AG10803 (cell line): ENCODE measurements at regions not wholly inside any gene's neighbourhood (a gene's known extent, or its start where the extent isn't known, plus 50 kb on each side); places are given as distances from the start of the nearest gene placed in this dataset.

Experiments used
- DNase-seq: peaks from one replicate; pipeline ENCODE4 v3.0.0; 2010; ENCODE audit warnings: low read depth
- H3K4me3 ChIP-seq: 2 replicates; pipeline ENCODE4 v1.5.1; 2011; ENCODE audit warnings: mild to moderate bottlenecking, low read length, control low read depth
- TF ChIP-seq, protein P1 (sequence below): conservative IDR thresholded peaks from 2 replicates; pipeline ENCODE4 v1.5.1; 2011; ENCODE audit warnings: mild to moderate bottlenecking, low read length, control low read depth, inconsistent platforms

DNA sequence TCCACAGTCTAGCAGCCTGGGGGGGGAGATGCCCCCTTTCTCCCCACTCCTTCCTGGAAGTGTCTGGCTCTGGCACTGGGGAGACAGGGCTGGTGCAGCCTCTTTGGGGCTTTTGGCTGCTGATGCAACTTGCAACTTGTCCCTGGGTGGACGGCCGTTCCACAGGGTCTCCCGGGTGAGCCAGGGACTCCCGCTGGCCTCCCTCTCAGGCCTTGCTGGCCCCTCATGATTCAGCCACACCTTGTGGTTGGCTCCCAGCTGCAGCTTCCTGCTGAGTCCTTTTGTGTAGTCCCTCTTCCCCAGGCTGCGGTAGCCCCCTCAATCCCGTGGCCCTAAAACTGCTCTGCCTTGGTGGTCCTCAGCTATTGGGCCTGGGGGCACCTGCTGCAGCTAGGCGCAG lies 283.5 kb downstream of the PBX3 start:
- TF ChIP-seq, protein P1, sequence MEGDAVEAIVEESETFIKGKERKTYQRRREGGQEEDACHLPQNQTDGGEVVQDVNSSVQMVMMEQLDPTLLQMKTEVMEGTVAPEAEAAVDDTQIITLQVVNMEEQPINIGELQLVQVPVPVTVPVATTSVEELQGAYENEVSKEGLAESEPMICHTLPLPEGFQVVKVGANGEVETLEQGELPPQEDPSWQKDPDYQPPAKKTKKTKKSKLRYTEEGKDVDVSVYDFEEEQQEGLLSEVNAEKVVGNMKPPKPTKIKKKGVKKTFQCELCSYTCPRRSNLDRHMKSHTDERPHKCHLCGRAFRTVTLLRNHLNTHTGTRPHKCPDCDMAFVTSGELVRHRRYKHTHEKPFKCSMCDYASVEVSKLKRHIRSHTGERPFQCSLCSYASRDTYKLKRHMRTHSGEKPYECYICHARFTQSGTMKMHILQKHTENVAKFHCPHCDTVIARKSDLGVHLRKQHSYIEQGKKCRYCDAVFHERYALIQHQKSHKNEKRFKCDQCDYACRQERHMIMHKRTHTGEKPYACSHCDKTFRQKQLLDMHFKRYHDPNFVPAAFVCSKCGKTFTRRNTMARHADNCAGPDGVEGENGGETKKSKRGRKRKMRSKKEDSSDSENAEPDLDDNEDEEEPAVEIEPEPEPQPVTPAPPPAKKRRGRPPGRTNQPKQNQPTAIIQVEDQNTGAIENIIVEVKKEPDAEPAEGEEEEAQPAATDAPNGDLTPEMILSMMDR: no peak
- no peak for DNase-seq
- H3K4me3 ChIP-seq: no peak overlapping the region

DNA sequence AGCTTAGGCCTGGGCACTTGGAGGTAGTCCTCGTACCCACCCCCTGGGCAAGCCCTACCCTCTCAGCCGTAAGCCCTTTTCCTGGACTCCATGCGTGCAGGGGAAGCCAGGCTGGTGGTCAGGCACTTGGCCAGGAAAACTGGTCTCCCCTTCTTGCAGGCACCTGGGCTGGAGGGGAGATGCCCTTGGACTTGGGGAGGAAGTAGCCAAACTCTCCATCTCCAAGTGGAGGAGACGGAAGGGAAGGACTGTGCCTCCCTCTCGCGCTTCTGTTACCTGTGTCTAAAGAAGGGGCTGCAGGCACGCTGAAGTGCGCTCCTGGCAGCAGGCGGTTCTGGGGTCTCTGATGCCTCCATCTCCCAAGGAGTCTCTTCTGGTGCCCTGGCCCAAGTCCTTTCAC lies 283.9 kb downstream of the PBX3 start:
- H3K4me3 ChIP-seq: no peak overlapping the region
- TF ChIP-seq, protein P1: no peak
- DNase-seq: no peak

DNA sequence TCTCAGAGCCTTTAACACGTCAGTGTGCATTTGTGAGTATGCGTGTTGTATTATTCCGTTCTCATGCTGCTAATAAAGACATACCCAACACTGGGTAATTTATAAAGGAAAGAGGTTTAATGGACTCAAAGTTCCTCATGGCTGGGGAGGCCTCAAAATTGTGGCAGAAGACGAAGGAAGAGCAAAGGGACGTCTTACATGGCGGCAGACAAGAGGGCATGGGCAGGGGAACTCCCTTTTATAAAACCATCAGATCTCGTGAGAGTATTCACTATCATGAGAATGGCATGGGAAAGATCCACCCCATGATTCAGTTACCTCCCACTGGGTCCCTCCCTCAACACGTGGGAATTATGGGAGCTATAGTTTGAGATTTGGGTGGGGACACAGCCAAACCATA lies 285.0 kb downstream of the PBX3 start:
- no peak for DNase-seq
- no peak overlapping the region for H3K4me3 ChIP-seq
- TF ChIP-seq, protein P1: no peak

DNA sequence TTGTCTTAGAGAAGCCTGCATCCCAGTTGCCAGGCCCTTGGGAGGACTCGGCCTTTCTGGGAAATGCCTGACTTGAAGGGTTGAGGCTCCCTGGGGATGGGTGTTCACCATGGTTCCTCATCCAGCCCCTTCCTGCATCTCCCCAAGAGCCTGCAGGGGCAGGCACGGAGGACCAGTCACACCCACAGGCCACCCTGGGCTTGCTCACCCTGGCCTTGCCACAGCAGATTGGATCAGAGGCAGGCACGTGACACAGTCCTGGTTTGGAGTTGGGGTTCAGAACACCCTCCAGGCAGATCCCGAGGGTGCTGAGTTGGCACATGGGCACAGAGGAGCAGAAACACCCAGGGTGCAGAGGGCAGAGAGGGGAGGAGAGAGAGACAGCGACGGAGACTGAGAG lies 286.1 kb downstream of the PBX3 start:
- no peak overlapping the region for H3K4me3 ChIP-seq
- no peak for DNase-seq
- TF ChIP-seq, protein P1: no peak

DNA sequence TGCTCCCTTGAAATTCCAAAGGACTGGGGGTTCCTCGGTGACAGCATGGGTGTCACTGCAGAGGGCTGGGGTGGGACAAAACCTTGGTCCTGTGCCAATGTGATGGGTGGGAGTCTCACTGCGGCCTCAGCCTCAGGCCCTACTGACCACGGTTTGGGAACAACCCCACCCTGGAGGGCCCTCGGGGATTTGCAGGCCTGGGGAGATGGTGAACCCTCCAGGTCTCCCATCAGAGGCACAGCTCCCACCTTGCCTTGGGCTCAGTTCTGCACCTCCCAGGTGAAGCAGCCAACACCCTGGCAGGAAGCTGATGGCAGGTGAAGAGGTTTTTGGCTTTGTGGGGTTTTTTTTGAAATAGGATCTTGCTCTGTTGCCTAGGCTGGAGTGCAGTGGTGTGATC lies 286.8 kb downstream of the PBX3 start:
- TF ChIP-seq, protein P1: no peak
- no peak overlapping the region for H3K4me3 ChIP-seq
- no peak for DNase-seq

DNA sequence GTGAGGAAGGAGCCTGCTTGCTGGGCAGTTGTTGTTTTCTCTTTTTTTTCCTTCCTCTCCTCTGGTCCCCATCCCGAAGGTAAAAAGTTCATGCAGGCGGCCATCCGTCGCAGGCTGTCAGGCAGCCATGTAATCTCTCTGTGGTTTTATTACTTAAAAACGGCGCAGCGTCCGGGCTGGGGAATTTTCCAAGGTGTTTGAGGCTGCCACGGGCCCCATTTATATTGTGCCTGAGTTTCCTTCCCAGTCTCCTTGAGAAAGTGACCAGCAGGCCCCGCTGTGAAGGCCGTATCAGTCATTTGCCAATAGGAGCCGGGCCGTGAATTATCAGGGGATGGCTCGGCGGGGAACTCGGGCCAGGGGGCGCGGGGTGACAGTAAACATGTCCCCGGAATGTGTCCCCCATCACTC lies 289.7 kb downstream of the PBX3 start:
- TF ChIP-seq, protein P1: no peak
- no peak overlapping the region for H3K4me3 ChIP-seq
- DNase-seq: no peak

DNA sequence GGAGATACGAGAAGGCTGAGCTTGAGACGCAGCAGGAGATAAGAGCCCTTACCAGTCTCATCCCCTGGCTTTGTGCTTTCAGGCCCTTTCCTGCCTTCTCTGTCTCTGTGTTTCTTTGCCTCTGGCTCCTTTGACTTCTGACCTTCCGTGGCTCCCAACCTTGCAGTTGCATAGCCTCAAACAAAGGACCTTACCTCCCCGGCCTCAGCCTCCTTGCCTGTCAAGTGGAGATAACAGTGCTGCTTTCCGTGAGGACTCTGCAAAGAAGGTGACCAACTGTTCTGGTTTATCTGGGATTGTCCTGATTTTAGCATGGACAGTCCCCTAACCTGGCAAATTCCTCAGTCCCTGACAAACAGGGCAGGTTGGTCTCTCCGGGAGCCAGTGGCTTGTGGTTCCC lies 287.8 kb upstream of the MVB12B start:
- TF ChIP-seq, protein P1: no peak
- no peak overlapping the region for H3K4me3 ChIP-seq
- no peak for DNase-seq
